Glutamatergic neuron (in vitro differentiated cells): ENCODE measurements at regions not wholly inside any gene's neighbourhood (a gene's known extent, or its start where the extent isn't known, plus 50 kb on each side); places are given as distances from the start of the nearest gene placed in this dataset.
"Not testable (repeated sequence)": the region's sequence is repeated elsewhere in the genome, so short reads cannot be mapped to it uniquely, and the experiment has no call there.

Experiments
- DNase-seq: peaks from one replicate; pipeline ENCODE4 v3.0.0; 2022
- H3K27ac Mint-ChIP-seq: one replicate; pipeline ENCODE4 v1.8.0; 2020; ENCODE audit warnings: mild to moderate bottlenecking, mixed read lengths, inconsistent platforms; ENCODE audit not compliant: unreplicated experiment
- H3K27me3 Mint-ChIP-seq: one replicate; pipeline ENCODE4 v1.8.0; 2020; ENCODE audit warnings: mild to moderate bottlenecking, moderate library complexity, mixed read lengths, inconsistent platforms; ENCODE audit not compliant: unreplicated experiment
- H3K36me3 Mint-ChIP-seq: one replicate; pipeline ENCODE4 v1.8.0; 2020; ENCODE audit warnings: mild to moderate bottlenecking, mixed read lengths, inconsistent platforms; ENCODE audit not compliant: unreplicated experiment
- H3K4me1 Mint-ChIP-seq: one replicate; pipeline ENCODE4 v1.8.0; 2020; ENCODE audit warnings: mild to moderate bottlenecking, low read depth, mixed read lengths, inconsistent platforms; ENCODE audit not compliant: unreplicated experiment
- H3K4me3 Mint-ChIP-seq: one replicate; pipeline ENCODE4 v1.8.0; 2020; ENCODE audit warnings: mild to moderate bottlenecking, mixed read lengths, inconsistent platforms; ENCODE audit not compliant: unreplicated experiment
- H3K9me3 Mint-ChIP-seq: one replicate; pipeline ENCODE4 v1.8.0; 2020; ENCODE audit warnings: mild to moderate bottlenecking, moderate library complexity, mixed read lengths, inconsistent platforms; ENCODE audit not compliant: unreplicated experiment
- TF ChIP-seq, protein P1 (sequence below): fragments of 200-600 bp; sonication (generic); IDR thresholded peaks from one replicate; pipeline ENCODE4 v1.5.0; 2021; ENCODE audit not compliant: partially characterized antibody, unreplicated experiment

DNA sequence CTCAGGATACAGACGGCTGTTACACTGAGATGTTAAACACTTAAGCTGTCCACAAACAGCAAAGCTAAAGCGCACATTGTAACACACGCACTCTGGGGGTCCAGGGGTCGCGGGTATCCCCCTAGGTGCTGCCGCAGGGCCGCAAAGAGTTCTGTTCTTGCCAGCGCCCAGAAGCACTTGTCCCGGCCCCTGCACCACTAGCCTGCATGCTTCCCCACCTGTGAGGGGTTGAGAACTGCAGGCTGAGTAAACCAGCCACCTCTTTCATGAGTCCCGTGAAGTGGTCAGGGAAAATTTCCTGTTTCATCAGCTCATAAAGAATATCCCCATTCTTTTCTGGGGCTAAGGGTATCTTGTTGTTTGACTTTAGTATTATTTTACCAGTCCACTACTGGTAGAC lies 154.4 kb upstream of the FBXL17 start:
- Mint-ChIP-seq H3K27me3 (peaks cover 2% of the 10 kb centered on the region), H3K4me3 (no peak overlapping the region), H3K9me3 (peaks cover 2% of the 10 kb centered on the region), H3K36me3 (no peaks in the 10 kb centered on the region), H3K4me1 (peaks cover 6% of the 10 kb centered on the region), H3K27ac (no peak overlapping the region)
- TF ChIP-seq, protein P1, sequence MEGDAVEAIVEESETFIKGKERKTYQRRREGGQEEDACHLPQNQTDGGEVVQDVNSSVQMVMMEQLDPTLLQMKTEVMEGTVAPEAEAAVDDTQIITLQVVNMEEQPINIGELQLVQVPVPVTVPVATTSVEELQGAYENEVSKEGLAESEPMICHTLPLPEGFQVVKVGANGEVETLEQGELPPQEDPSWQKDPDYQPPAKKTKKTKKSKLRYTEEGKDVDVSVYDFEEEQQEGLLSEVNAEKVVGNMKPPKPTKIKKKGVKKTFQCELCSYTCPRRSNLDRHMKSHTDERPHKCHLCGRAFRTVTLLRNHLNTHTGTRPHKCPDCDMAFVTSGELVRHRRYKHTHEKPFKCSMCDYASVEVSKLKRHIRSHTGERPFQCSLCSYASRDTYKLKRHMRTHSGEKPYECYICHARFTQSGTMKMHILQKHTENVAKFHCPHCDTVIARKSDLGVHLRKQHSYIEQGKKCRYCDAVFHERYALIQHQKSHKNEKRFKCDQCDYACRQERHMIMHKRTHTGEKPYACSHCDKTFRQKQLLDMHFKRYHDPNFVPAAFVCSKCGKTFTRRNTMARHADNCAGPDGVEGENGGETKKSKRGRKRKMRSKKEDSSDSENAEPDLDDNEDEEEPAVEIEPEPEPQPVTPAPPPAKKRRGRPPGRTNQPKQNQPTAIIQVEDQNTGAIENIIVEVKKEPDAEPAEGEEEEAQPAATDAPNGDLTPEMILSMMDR: no peak
- DNase-seq: no peak

DNA sequence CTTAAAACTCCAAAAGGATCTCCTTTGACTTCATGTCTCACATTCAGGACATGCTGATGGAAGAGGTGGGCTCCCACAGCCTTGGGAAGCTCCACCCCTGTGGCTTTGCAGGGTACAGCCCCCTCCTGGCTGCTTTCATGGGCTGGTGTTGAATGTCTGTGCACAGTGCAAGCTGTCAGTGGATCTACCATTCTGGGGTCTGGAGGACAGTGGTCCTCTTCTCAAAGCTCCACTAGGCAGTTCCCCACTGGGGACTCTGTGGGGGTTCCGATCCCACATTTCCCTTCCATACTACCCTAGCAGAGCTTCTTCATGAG lies 150.2 kb upstream of the FBXL17 start:
- H3K36me3 Mint-ChIP-seq, H3K4me3 Mint-ChIP-seq, H3K9me3 Mint-ChIP-seq, H3K27me3 Mint-ChIP-seq, H3K27ac Mint-ChIP-seq, DNase-seq, H3K4me1 Mint-ChIP-seq: not testable (repeated sequence)

DNA sequence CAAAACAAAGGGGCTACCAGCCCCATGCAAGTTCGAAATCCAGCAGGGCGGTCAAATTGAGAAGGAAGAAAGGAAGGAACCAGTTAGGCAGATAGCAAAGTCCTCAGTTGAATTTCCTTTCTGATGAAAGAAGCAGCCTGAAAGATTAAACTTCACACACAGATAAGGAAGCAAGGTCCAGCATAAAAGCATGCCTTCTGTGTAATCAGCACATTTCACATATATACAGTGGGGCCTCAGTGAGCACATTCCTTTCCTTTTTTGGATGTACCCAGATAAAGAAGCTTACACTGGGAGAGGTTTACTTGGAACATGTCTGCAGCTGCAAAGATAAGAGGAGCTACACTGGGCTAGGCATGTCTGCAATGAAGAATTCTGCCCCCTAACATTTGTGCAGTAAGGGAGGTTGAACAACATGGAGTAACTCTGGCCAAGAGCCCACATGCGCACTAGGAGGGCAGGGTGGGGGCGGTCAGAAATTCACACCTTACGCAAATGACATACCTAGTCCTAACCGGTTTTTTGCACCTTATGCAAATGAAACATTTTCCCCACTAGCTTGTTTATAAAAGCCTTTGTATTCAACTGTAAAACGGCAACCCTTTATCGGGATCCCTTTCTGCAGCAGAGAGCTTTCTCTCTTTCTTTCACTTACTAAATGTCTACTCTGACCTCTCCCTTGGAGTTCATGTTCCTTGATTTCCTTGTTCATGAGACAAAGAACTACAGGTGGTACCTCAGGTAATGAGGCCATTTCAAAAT lies 149.7 kb upstream of the FBXL17 start:
- DNase-seq: no peak
- Mint-ChIP-seq H3K27ac (no peak overlapping the region), H3K27me3 (no peaks in the 10 kb centered on the region), H3K9me3 (peaks cover 5% of the 10 kb centered on the region), H3K4me1 (peaks cover 6% of the 10 kb centered on the region), H3K36me3 (peaks cover 9% of the 10 kb centered on the region), H3K4me3 (no peak overlapping the region)
- TF ChIP-seq, protein P1: no peak

DNA sequence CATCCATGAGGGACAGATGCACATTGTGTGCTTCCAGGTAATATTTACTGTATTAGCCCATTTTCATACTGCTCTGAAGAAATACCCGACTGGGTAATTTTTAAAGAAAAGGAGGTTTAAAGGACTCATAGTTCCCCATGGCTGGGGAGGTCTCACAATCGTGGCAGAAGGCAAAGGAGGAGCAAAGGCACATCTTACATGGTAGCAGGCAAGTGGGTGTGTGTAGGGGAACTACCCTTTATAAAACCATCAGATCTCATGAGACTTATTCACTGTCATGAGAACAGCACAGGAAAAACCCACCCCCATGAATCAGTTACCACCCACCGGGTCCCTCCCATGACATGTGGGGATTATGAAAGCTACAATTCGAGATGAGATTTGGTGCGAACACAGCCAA lies 148.8 kb upstream of the FBXL17 start:
- peaks cover 5% of the 10 kb centered on the region for H3K9me3 Mint-ChIP-seq
- H3K4me3 Mint-ChIP-seq: no peak overlapping the region
- H3K36me3 Mint-ChIP-seq: peaks cover 14% of the 10 kb centered on the region
- H3K27ac Mint-ChIP-seq: no peak overlapping the region
- H3K4me1 Mint-ChIP-seq: peaks cover 6% of the 10 kb centered on the region
- TF ChIP-seq, protein P1: no peak
- H3K27me3 Mint-ChIP-seq: no peaks in the 10 kb centered on the region
- DNase-seq: no peak

DNA sequence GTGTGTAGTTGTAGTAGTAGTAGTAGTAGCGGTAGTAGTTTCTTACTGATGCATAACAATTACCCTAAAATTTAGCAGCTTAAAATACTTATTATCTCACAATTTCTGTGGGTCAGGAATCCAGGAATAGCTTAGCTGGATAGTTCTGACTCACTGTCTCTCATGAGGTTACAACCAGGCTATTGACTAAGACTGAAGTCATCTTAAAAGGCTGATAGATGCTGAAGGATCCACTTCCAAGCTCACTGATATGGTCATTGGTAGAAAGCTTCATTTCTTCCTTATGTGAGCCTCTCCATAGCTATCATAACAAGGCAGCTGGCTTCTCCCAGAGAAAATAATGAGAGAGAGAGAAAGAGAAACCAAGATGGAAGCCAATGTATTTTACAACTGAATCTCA lies 147.5 kb upstream of the FBXL17 start:
- Mint-ChIP-seq H3K27me3 (no peaks in the 10 kb centered on the region), H3K9me3 (peaks cover 5% of the 10 kb centered on the region), H3K36me3 (peaks cover 14% of the 10 kb centered on the region), H3K27ac (no peak overlapping the region), H3K4me1 (peaks cover 6% of the 10 kb centered on the region), H3K4me3 (no peak overlapping the region)
- no peak for DNase-seq
- TF ChIP-seq, protein P1: no peak
